ENCODE measurements at regions not wholly inside any gene's neighbourhood (a gene's known extent, or its start where the extent isn't known, plus 50 kb on each side); places are given as distances from the start of the nearest gene placed in this dataset.

DNA sequence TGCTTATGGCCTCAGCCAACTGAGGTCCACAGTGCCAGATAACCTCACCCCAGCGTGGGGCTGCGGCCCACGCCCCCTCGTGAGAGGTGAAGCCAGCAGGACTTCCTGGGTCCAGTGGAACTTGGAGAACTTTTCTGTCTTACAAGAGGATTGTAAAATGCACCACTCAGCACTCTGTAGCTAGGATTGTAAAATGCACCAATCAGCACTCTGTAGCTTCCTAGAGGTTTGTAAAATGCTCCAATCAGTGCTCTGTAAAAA, 109.1 kb downstream of the AKAP11 start:
- POLR2A ChIA-PET = no interaction called here

More for the DNA sequence above, 109.1 kb downstream of the AKAP11 start:
- intact Hi-C loops (cut with micrococcal nuclease) = no loop called here
- in situ Hi-C loops (cut with MboI) = no loop called here
- CTCF ChIA-PET (ENCODE audit: low intra/inter-chr PET ratio) = no interaction called here
- DNase-seq (ENCODE audit: extremely low read depth in 1 of 4, low spot score in 3 of 4) (no peak), FAIRE-seq (no peak), ATAC-seq (no peak)
- Histone ChIP-seq H3K4me1 (replicated peaks in 1 of 2; ENCODE audit: control insufficient read depth in 2 of 2, insufficient read depth in 2 of 2, low read length in 2 of 2) (no peaks in the 10 kb centered on the region; a peak in 1 of 5 replicates), H3K79me2 (ENCODE audit: control insufficient read depth, insufficient read depth, low read length) (no peaks in the 10 kb centered on the region), H3K36me3 (ENCODE audit: control insufficient read depth, insufficient read depth, low read length) (no peaks in the 10 kb centered on the region), H3K9me3 (replicated peaks; ENCODE audit: control insufficient read depth, insufficient read depth, low read depth, low read length) (no peaks in the 10 kb centered on the region), H3K27me3 (ENCODE audit: control insufficient read depth in 2 of 2, insufficient read depth in 2 of 2, low read length in 2 of 2) (no peaks in the 10 kb centered on the region), H3K9ac (ENCODE audit: insufficient read depth in 1 of 2, low read depth in 2 of 2, low read length in 2 of 2) (no peak overlapping the region), H3K4me3 (no peak overlapping the region), H3K4me2 (ENCODE audit: insufficient read depth, low read length) (no peak overlapping the region), H3K9me1 (ENCODE audit: control insufficient read depth, insufficient read depth, low read length) (no peaks in the 10 kb centered on the region), H3K27ac (ENCODE audit: extremely low read depth, low read depth, low read length) (no peak overlapping the region), H2AFZ (ENCODE audit: low read depth, low read length) (no peak overlapping the region), H4K20me1 (replicated peaks; ENCODE audit: control insufficient read depth, insufficient read depth, low read length) (no peaks in the 10 kb centered on the region)
- BruUV-seq (replicated peaks) = no TSS peak
- TF ChIP-seq HNRNPK (IDR thresholded peaks at IDR 0.05; ENCODE audit: low read depth, low read length, poor library complexity, severe bottlenecking) = no peak
- TF ChIP-seq, protein P1, sequence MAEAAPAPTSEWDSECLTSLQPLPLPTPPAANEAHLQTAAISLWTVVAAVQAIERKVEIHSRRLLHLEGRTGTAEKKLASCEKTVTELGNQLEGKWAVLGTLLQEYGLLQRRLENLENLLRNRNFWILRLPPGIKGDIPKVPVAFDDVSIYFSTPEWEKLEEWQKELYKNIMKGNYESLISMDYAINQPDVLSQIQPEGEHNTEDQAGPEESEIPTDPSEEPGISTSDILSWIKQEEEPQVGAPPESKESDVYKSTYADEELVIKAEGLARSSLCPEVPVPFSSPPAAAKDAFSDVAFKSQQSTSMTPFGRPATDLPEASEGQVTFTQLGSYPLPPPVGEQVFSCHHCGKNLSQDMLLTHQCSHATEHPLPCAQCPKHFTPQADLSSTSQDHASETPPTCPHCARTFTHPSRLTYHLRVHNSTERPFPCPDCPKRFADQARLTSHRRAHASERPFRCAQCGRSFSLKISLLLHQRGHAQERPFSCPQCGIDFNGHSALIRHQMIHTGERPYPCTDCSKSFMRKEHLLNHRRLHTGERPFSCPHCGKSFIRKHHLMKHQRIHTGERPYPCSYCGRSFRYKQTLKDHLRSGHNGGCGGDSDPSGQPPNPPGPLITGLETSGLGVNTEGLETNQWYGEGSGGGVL (CRISPR knock-in tag; IDR thresholded peaks at IDR 0.05) = no peak
- TF ChIP-seq NONO (IDR thresholded peaks at IDR 0.05; ENCODE audit: low read depth in 2 of 2, low read length in 1 of 2) = no peak
- no peak for TF ChIP-seq FOXO4 (CRISPR knock-in tag; IDR thresholded peaks at IDR 0.05)
- TF ChIP-seq JUN (IDR thresholded peaks at IDR 0.05; ENCODE audit: borderline replicate concordance, low read depth, low read length) = no peak
- TF ChIP-seq JUN (CRISPR knock-in tag; IDR thresholded peaks at IDR 0.05; ENCODE audit: borderline replicate concordance) = no peak
- TF ChIP-seq HDAC6 (IDR thresholded peaks at IDR 0.05; ENCODE audit: low read depth, low read length) = no peak
- no peak for TF ChIP-seq ARID3B (CRISPR knock-in tag; IDR thresholded peaks at IDR 0.05; ENCODE audit: borderline replicate concordance)
- no peak for TF ChIP-seq CAMTA2 (CRISPR knock-in tag; conservative IDR thresholded peaks at IDR 0.05)
- TF ChIP-seq SNRNP70 (optimal IDR thresholded peaks at IDR 0.05; ENCODE audit: low read depth, low read length) = no peak
- TF ChIP-seq ZNF445 (CRISPR knock-in tag; IDR thresholded peaks at IDR 0.05; ENCODE audit: low read depth) = no peak
- no peak for TF ChIP-seq OTX1 (CRISPR knock-in tag; IDR thresholded peaks at IDR 0.05)
- TF ChIP-seq ZNF165 (CRISPR knock-in tag; IDR thresholded peaks at IDR 0.05; ENCODE audit: borderline replicate concordance) = no peak
- WGBS (ENCODE audit: insufficient coverage, low coverage, missing lambda C conversion rate) = 20% methylated on average over 1 of the region's 4 CpGs

All from K562 (cell line).